ENCODE measurements at regions not wholly inside any gene's neighbourhood (a gene's known extent, or its start where the extent isn't known, plus 50 kb on each side); places are given as distances from the start of the nearest gene placed in this dataset.

GRCh38 chrX:81729269-81729777, 527.4 kb downstream of the SH3BGRL start:
- H3K27me3 ChIP-seq = no peaks in the 10 kb centered on the region
- no peak overlapping the region for H3K4me3 ChIP-seq
- H3K36me3 ChIP-seq (replicated peaks in 1 of 2) = no peaks in the 10 kb centered on the region
- 58 to 70% (median 67%) methylated on average over 4 of the region's 4 CpGs for WGBS, 4 donors
- no peak for TF ChIP-seq CTCF (IDR thresholded peaks at IDR 0.05)
- TF ChIP-seq POLR2A (IDR thresholded peaks at IDR 0.05) = no peak
- H3K4me1 ChIP-seq (replicated peaks in 1 of 2) = no peaks in the 10 kb centered on the region
- peaks cover 0 to 6% (median 0%) of the 10 kb centered on the region in 3 donors for H3K9me3 ChIP-seq (replicated peaks in 1 of 3)
- no peak overlapping the region for H3K27ac ChIP-seq
- intact Hi-C loops (cut with DNase I) = no loop called here
- no peak for DNase-seq

- no peak for DNase-seq
- 55 to 66% (median 58%) methylated on average over 2 of the region's 2 CpGs for WGBS, 4 donors
- intact Hi-C loops (cut with DNase I) = no loop called here
Measured at GRCh38 chrX:81779701-81780100, 577.8 kb downstream of the SH3BGRL start.

GRCh38 chrX:81791086-81791485, 589.2 kb downstream of the SH3BGRL start:
- no peaks in the 10 kb centered on the region for H3K4me1 ChIP-seq (replicated peaks in 1 of 2)
- no peak overlapping the region for H3K4me3 ChIP-seq
- TF ChIP-seq CTCF (IDR thresholded peaks at IDR 0.05) = no peak
- TF ChIP-seq POLR2A (IDR thresholded peaks at IDR 0.05) = no peak
- no peaks in the 10 kb centered on the region for H3K27me3 ChIP-seq
- 63 to 90% (median 77%) methylated on average over 1 of the region's 1 CpG for WGBS, 4 donors
- H3K36me3 ChIP-seq (replicated peaks in 1 of 2) = no peaks in the 10 kb centered on the region
- no peak overlapping the region for H3K27ac ChIP-seq
- no peaks in the 10 kb centered on the region for H3K9me3 ChIP-seq (replicated peaks in 1 of 3)
- intact Hi-C loops (cut with DNase I) = no loop called here
- no peak for DNase-seq

More at GRCh38 chrX:81779701-81780100, 577.8 kb downstream of the SH3BGRL start:
- no peaks in the 10 kb centered on the region for H3K36me3 ChIP-seq (replicated peaks in 1 of 2)
- H3K4me3 ChIP-seq = no peak overlapping the region
- H3K4me1 ChIP-seq (replicated peaks in 1 of 2) = no peaks in the 10 kb centered on the region
- TF ChIP-seq CTCF (IDR thresholded peaks at IDR 0.05) (no peak), POLR2A (IDR thresholded peaks at IDR 0.05) (no peak)
- no peaks in the 10 kb centered on the region for H3K9me3 ChIP-seq (replicated peaks in 1 of 3)
- H3K27me3 ChIP-seq = peaks cover 16% of the 10 kb centered on the region
- H3K27ac ChIP-seq = no peak overlapping the region

Data from adrenal gland (tissue), 9 donors.